NCI-H345 treated with DMSO at 0.1 percent for 48 hours (cell line): ENCODE measurements at regions not wholly inside any gene's neighbourhood (a gene's known extent, or its start where the extent isn't known, plus 50 kb on each side); places are given as distances from the start of the nearest gene placed in this dataset.
"Not testable (repeated sequence)": the region's sequence is repeated elsewhere in the genome, so short reads cannot be mapped to it uniquely, and the experiment has no call there.

ENCODE experiments used
- DNase-seq: peaks from one replicate; lab custom pipeline; 2025; ENCODE audit not compliant: unreplicated experiment; lab: John Stamatoyannopoulos, UW

DNA sequence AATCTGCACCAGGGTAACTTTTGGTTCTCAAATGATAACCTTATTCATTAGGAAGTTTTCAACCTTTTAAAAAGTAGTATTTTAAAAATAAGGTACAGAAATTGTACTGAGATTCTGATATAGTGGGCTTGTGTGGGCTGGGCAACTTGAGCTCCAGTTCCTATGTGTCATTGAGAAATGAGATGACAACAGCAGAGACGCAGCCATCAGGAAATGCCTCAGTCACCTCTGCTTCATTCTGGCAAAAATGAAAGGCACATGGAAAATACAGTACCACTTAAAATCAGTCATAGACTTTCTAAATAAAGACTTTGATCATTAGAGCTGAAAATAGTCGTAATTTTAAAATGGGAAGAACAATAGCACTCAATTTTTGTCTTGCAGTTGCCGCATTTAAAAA, 480.2 kb downstream of the PLK2 start:
- DNase-seq, result no peak

DNA sequence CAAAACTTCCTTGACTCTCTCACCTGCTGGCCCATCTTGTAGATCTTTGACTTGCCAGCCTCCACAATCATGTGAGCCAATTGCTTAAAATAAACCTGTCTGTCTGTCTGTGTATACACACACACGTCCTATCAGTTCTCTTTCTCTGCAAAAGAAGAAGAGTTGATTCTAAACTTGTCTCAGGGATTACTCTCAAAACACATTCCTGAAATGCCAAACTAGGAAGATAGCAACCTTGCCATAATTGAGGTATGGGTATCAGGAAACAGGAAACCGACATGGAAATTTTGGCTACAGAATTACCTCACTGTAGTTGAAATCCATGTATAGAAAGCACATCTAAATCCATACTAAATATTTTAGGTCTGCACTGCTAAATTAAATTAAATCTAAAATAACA, 483.4 kb downstream of the PLK2 start:
- DNase-seq, result no peak

DNA sequence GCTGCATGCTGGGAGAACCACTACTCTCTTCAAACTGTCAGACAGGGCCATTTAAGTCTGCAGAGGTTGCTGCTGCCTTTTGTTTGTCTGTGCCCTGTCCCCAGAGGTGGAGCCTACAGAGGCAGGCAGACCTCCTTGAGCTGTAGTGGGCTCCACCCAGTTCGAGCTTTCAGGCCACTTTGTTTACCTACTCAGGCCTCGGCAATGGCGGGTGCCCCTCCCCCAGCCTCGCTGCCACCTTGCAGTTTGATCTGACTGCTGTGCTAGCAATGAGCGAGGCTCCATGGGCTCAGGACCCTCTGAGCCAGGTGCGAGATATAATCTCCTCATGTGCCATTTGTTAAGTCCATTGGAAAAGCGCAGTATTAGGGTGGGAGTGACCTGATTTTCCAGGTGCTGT, 487.8 kb downstream of the PLK2 start:
- not testable (repeated sequence) for DNase-seq

DNA sequence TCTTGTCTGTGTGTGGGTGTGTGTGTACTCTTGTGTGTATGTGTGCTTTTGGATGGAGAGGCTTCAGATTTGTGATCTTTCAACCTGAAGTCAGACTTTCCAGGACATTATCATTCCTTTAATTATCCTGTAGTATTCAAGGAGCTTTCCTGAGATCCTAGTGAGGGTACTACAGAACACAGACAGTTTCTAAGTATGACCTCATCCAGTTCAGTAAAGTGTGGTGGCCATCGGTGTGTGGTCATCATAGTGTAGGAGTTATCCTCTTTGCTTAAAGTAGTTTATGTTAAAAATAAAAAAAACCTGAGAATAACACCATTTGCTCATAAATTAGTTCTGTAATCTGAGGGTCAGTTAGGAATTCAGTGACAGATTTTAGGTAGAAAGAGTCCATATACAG, 478.0 kb upstream of the ACTBL2 start:
- DNase-seq, result no peak

DNA sequence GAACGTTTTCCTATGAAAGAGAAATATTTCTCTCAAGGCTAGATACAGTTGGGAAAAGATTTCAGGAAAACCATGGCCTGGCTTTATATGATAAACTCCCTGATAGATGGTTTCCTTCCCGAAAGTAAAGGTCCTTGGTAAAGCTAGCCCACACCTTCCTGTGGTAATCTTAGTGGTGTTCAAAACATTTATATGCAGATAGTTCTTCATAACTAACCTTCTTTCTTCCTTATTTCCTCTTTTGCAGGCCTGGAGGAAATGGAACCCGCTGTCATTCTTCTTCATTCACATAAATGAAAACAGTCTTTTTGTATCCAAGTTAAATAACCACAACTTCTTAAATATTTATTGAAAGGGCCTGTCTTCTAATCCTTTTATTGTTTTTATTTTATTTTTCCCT, 474.0 kb upstream of the ACTBL2 start:
- DNase-seq, result no peak

DNA sequence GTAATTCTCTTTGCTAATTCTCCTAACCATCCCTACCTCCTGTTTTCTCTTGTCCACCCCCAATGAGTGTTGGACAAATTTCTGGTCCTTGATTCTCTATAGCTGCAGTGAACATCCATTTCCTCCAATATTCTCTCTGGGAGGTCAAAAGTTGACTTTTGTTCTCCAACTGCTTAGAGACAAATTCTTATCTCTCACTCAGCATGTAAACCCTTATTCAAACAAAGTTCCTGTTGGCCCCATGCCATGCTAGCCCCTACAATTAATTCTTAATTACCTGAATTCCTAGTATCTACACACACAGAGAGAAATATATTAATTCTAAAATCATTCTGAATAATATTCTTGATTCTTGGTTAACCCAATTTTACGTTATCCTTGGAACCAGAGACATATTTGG, 472.9 kb upstream of the ACTBL2 start:
- DNase-seq, result no peak

DNA sequence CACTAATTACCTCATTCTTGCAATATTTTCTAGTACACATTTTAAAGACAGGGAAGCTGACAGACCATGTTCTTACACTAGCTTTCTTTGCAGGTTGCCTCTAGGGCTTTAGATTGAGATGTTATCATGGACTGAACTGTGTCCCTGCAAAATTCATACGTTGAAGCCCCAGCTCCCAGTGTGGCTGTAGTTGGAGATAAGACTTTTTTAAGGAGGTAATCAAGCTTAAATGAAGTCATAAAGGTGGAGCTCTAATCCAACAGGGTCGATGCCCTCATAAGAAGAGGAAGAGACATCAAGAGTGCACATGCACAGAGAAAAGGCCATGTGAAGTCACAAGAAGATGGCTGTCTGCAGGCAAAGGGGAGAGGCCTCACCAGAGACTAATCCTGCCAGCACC, 471.2 kb upstream of the ACTBL2 start:
- DNase-seq, result no peak

DNA sequence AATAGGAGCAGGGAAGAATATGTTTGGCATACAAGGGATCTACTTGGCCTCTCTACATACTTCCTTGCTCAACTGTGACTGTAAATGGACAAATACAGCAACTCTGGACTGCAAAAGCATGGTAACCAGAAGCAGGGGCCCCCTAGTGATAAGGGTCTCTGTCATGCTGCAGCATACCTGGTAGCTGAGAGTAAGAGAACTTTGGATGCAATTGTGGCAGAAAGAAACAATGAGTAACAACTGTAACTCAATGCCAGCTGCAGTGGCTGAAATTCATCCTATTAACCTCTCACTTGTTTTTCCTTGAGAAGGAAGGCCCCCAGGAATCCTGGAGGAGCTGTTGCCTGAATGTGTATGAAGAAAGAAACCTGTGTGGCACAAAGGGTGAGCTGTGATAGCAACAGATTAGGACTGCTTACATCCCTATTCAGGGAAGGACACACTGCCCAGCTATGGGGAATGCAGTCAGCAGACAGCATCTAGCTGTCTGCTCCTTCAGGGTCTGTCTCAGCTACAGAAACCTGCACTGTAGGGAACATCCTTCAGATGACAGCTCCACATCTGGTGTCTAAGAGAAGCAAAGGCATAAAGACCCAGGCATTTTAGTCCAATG, 468.1 kb upstream of the ACTBL2 start:
- DNase-seq, result no peak

DNA sequence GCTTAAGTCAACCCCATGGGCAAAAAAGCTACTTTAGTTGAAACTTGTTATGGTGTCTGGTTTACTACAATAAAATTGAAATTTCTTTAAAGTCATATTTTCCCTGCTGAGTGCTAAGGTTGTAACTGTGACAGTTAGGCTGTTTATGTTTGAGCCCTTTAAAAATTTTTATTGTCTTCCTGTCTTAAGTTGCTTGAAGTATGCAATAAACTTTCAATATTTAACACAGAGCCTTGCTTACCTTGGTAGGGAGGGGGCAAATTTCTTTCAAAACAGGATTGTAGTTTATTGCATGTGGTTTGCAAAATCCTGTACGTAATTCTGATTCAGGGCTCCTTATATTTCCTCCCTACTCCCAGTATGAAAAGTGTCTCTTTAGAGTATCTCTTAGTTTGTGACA, 465.5 kb upstream of the ACTBL2 start:
- no peak for DNase-seq

DNA sequence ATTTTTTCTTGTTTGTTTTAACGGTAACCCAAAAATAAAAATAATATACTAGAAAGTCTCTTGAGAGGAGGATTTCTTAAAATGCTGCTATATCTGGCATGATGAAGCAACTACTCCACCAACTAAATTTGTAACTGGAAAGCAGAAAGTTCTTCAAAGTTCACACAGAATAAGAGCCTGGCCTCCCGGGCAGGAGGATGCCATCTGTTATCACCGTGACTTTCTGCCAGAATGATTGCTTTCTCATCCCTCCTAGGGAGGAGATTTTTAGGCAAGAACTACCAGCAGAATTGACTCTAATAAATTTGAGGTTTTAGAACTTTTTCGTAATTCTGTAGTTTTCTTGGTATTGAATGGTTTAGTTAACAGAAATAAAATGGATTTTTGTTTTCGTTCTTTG, 464.6 kb upstream of the ACTBL2 start:
- no peak for DNase-seq

DNA sequence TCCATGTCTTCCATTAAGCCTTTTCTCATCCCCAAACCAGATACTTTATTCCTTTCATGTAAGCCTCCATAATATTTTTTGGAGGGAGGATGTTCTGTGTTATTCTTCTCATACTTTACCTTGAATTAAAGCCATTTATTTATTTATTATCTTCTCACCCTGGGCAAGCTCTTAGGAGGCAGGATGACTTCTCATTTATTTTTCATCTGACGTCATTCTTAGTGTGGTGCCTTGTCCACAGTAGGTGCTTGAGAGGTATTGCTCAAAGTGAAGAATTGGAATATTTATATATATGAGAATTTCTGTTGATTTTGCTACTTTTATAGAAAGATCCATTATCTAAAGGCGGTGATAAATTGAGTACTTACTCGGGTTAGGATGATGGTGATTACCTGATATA, 458.3 kb upstream of the ACTBL2 start:
- no peak for DNase-seq

DNA sequence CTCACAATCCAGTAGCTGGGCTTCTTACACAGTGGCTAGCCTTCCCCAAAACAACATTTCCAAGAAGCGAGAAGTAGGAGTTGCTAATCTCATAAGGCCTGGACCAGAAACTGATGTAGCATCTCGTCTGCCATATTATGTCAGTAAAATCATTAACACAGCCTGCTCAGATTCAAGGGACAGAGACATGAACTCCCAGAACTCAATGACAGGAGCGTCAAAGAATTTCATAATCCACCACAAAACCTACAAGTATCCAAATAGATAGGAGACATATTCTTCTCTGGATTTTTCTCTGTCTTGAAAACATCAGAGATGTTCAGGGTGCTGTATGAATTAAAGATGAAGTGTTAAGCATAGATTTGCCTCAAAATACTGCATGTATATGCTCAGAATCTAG, 457.6 kb upstream of the ACTBL2 start:
- no peak for DNase-seq

DNA sequence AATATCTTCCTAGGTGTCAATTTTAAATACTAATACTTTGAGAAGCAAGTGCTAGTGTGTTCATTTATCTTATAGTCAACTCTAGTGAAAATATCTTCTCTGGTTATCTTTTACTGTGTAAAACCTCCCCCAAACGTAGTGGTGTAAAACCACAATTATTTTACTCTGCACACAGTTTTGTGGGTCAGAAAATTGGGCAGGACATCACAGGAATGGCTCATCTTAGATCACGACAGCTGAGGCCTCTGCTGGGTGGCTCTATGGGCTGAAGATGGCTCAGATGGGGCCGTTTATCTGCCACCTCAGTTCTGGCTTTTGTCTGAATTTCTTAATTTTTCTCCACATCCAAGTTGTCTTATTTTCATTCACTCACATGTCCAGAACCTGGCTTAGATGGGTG, 457.2 kb upstream of the ACTBL2 start:
- DNase-seq, result no peak

DNA sequence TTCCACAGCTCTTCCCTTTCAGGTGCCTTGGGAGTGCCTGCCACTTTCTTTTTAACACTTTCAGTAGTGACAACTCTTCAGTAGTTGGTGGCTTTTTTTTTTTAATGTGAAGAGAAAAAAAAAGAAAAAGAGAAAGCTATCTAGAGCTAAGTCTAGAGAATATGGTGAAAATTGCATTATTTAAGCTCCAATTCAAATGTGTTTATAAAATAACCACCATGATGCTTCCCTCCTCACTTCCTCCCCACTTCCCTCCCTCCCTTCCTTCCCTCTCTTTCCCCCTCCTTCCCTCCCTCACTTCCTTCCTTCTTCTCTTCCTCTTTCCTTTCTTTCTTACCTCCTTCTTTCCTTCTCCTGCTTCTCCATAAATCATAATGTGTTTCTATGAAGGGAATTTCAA, 456.7 kb upstream of the ACTBL2 start:
- no peak for DNase-seq

DNA sequence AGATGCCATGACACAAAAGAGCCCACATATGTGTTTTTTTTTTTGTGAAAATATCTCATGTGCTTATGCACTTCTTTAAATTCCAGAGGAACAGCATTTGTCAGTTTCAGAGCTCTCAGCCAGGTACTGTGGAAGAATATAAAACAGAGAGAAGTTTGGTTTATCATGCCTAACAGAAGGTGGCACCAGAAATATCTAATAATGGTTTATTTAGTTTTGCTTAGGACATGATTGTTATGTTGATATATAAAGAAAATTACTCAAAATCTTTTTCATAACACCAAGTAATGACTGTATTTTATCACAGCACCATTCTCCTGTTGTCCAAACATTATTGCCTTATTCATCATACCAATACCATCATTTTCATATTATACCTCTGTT, 455.6 kb upstream of the ACTBL2 start:
- DNase-seq, result no peak

DNA sequence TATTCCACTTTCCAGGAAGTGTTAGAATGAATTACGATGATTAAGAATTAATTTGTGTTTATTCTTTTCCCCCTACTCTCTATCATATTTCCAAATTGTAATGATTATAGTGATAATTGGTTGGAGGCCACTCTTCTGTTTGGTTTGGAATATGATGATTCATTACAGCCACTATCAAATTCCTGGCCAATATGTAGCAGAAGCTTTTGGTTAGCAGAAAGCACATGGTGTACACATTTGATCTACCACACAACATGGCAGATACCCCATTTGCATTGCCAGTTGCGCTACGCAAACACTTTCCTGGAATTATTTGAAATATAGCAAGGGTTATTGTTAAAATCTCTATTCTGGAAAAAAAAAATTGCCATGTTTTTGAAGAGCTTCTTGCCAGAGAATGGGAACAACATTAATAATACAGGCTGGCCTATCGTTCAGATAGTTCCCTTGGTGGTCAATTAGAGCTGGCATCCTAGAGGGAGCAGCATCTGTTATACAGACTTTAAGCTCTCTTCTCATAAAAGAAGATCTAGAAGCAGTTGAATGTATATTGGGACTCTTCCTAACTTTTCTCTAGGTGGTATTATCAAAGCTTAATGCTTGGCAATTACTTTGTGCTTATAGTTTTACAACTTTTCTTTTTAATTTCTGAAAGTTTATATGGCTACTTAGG, 455.0 kb upstream of the ACTBL2 start:
- DNase-seq, result no peak

DNA sequence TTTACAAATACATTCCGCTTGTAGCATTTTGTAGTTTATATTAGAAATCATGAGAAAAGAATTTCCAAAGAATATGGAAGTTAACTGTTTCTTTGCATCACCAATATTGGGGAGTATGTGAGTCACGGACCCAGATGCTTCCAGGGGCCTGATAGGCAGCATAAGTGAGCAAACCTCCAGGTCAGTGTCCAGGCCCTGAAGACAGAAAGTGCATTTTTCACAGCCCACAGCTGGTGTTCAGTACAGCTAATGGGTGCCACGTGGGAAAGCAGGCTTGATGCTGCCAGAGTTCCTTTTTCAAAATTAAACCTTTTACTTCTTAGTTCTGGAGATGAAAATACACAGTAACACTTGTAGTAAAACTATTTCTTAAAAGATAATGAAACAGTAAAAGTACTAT, 454.4 kb upstream of the ACTBL2 start:
- no peak for DNase-seq

DNA sequence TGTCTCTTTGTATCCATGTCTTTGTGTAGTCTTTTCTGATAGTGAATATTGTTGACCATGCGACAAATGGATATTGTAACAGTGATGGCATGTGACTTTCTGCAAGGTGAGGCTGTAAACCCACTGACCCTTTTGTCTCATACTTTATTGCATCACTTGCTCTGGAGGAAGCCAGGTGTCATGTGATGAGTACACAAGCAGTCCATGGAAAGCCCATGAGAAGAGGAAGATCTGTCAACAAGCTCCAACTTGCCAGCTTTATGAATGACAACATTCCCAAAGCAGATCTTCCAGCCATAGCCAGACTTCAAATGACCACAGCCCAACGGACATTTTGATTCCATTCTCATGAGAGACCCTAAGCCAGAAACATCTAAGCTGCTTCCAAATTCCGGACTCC, 450.1 kb upstream of the ACTBL2 start:
- no peak for DNase-seq

DNA sequence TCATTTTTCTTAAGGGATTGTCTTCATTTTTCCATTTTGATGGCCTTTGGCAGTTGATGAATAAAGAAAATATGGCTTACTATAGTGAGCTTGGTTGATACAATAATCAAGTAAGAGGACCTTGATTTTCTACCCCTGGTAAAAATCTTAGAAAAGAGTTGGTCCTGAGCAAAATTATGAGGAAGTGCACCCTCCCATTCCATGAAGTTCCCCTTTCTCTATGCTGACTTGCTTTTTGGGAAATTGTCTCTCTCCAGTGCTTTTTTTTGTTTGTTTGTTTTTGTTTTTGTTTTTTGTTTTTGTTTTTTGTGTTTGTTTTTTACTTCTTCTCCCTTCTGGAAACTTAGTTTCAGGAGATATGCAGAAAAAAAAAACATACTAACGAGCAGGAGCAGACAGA, 449.2 kb upstream of the ACTBL2 start:
- DNase-seq, result no peak

DNA sequence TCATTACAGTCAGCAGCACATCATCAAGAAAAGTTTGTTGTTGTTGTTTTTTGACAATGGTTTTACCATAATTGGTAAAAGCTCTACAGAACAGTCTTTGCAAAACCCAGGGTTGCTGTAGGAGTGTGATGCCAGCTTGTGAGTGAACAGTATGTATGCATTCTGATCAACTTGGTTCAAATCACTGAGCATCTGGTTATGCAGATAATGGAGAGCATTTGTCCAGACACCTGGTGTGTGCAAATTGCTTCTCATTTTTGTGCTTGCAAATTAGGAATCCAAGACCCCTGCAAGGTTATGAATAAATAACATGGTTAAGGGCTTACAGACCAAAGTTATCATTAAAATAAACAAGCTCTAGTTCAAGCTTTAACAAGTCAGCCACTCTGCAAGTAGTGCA, 448.7 kb upstream of the ACTBL2 start:
- no peak for DNase-seq

DNA sequence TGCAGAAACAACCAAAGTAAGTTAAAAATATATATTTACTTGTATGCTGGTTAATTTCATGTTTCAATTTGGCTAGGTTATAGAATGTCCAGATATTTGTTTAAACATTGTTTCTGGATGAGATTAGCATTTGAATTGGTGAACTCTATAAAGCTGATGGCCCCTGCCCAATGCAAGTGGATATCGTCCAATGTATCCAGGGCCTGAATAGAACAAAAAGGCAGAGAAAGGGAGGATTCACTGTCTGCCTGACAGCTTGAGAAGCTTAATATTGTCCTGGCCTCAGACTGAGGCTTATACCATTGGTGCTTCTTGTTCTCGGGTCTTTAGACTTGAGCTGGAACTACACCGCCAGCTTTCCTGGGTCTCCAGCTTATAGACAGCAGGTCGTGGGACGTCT, 446.7 kb upstream of the ACTBL2 start:
- no peak for DNase-seq

DNA sequence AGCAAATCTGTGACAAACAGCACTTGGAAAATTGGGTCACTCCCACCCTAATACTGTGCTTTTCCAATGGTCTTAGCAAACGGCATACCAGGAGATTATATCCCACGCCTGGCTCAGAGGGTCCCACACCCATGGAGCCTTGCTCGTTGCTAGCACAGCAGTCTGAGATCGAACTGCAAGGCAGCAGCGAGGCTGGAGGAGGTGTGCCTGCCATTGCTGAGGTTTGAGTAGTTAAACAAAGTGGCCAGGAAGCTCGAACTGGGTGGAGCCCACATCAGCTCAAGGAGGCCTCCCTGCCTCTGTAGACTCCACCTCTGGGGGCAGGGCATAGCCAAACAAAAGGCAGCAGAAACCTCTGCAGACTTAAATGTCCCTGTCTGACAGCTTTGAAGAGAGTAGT, 440.5 kb upstream of the ACTBL2 start:
- DNase-seq, result not testable (repeated sequence)

DNA sequence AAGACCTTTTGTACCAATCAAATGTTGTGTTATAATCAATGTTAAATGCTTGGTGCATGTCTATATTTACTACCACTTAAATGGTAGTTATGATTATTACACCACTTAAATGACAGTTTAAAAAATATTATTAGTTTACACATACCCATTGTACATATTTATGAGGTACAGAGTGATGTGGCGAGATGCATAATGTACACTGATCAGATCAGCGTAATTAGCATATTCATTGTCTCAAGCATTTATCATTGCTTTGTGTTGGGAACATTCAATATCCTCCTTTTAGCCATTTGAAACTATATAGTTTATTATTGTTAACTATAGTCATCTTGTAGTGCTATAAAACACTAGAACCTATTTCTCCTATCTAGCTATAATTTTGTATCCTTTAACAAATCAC, 434.4 kb upstream of the ACTBL2 start:
- no peak for DNase-seq
